Embryonic facial prominence (tissue), 1 donor: ENCODE measurements at regions not wholly inside any gene's neighbourhood (a gene's known extent, or its start where the extent isn't known, plus 50 kb on each side); places are given as distances from the start of the nearest gene placed in this dataset.
"Not testable (repeated sequence)": the region's sequence is repeated elsewhere in the genome, so short reads cannot be mapped to it uniquely, and the experiment has no call there.

Source experiments
- DNase-seq: peaks from one replicate; pipeline ENCODE4 v3.0.0-alpha.2; 2016; ENCODE audit errors: extremely low spot score

- no peak for DNase-seq
Observed at GRCh38 chr4:127364911-127365310, 267.8 kb upstream of the INTU start.

DNA sequence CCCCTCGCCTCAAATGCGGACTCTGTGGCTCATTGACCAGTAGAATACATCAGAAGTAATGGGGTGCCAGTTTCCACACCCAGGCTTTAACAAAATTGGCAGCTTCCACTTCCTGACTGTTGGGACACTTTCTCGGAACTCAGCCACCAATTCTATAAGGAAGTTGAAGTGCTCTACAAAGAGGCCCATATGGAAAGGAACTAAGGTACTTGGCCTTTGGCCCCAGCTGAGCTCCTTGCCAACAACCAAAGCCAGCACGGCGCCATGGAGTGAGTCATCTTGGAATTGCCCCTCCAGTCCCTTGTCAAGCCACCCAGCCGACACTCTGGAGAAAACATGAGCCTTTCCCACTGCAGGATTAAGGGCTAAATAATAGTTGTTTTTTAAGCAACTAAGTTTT lies 262.2 kb upstream of the INTU start:
- no peak for DNase-seq

- DNase-seq: no peak
Observed at GRCh38 chr4:127379499-127379898, 253.3 kb upstream of the INTU start.

DNA sequence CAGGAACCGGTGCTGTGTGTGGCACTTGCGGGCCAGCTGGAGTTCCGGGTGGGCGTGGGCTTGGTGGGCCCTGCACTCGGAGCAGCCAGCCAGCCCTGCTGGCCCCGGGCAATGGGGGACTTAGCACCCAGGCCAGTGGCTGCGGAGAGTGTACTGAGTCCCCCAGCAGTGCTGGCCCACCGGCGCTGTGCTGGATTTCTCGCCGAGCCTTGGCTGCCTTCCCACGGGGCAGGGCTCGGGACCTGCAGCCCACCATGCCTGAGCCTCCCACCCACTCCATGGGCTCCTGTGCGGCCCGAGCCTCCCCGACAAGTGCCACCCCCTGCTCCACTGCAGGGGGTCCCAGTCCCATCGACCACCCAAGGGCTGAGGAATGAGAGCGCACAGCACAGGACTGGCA lies 252.8 kb upstream of the INTU start:
- not testable (repeated sequence) for DNase-seq

DNA sequence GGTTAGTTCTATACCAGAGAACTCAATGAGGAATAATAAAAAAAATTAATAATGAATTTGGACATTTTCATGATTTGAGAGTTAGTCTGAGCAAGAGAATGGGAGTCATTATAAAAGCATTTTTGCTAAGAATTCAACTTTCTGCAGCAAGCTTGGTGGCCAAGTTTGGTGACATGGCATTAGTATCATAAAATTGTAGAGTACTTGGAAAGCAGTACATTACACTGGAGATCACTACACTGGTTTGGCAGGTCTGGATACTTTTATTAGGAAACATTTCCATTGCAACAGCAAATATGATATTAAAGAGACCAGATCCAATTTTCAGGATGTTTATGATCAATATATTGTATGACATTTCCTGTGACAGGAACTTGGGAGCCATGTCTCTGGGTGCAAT lies 249.1 kb upstream of the INTU start:
- no peak for DNase-seq

DNA sequence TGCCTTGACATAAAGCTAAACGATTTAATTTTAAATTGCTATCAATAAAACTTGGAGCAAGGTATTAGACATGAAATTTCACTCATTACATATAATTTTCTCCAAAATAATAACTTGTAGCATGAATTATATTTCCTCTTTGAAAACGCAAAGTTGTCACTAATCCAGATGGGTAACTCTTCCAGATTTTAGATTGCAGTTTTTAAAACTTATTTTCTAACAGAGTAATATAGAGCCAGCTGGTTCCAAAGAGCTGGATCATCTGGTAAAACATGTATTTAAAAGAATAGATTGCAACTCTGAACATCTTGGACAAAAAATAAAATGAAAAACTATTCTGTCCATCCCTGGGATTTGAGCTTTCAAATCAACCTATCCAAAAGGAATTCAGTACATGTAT lies 238.2 kb upstream of the INTU start:
- no peak for DNase-seq

DNA sequence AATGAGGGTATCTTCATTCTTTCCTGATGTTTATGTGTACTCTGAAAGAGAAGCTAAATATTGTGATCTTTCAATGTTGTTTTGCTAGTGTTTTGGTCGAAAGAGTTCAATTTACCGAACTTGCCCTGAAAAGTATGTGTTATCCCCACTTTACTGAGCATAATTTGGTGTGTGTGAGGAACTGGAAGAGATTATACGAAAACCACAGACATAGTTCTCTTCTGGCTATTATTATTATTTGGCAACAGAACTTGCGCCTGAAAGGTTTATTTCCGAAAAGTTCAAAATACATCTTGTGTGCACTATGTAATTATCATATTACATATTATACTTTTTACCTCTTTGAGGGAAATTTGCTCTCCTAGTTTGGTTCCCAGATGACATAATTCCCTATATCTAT lies 232.5 kb upstream of the INTU start:
- DNase-seq: peak; percentile 8

- peak; percentile 41 for DNase-seq
Observed at GRCh38 chr4:127400731-127401346, 231.9 kb upstream of the INTU start.

DNA sequence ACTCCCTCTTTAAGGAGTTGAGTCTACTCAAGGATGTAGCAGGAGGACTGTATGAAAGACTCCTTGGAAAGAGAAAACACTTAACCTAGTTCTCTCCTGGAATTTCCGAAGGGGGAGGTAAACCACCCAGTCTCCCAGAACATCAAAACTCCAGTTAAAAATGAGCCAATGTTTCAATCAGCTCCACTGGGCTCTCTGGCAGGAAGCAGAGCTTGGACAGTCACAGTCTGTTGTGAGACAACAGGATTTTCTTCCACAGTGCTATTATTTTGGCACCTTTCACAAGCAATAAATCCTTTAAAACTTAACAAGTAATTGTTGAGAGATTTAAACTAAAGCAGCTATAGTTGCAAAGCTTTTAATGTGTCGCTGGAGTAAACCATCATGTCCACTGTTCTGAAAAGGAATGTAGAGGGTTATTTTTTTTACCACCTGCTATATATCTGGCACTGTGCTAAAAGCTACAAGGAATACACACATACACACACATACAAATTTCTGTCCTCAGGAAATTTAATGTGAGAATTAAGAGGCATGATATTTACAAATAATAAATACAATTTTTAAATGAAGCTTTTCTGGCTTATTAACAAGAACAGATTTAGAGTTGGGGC lies 229.2 kb upstream of the INTU start:
- no peak for DNase-seq

GRCh38 chr4:127406187-127406586 lies 226.6 kb upstream of the INTU start:
- DNase-seq: no peak

DNA sequence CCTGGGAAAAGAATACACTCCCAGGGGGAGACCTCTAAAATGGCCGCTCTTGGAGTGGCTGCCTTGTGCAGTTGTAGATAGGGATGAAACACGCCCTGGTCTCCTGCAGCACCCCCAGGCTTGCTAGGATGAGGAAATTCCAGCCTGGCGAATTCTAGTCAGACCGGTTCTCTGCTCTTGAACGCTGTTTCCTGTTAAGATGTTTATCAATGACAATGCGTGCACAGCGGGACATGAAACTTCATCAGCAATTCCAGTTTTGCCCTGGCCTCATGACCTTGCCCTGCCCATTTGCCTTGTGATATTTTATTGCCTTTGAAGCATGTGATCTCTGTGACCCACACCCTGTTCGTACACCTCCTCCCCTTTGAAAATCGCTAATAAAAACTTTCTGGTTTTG lies 225.2 kb upstream of the INTU start:
- DNase-seq: not testable (repeated sequence)

DNA sequence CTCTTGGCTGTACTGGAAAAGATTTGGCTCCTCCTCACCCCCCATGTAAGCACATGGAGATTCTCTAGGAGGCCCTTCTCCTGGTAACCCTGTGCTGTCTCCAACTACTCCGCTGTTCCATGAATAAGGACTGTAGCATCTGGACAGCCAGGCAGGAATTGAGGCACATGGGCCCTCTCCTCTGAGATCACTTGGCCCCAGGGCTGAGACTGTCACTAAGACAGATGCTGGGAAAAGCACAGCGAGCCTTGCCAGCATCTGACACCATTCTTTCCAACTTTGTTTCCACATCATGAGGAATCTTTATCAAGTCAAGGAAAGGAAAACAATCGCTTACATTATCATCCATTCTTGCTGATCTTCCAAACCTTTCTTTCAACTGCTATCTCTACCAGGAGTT lies 222.6 kb upstream of the INTU start:
- no peak for DNase-seq

DNA sequence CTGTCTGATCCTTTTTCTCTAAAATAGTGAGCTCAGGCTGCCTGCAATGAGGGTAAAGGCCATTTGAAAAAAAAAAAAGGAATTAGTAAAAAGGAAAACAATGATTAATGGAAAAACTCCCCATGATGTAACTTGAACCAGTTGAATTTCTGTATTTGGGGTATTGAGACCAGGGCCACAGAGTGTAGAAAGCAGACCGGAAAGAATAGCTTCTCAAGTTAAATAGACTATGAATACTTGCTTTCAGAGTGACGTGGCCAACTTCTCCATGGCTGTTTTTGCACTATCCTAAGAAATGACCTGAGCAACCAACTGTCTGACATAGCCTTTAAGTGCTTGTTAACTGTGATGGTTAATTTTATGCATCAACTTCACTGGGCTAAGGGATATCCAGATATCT lies 222.1 kb upstream of the INTU start:
- no peak for DNase-seq

DNA sequence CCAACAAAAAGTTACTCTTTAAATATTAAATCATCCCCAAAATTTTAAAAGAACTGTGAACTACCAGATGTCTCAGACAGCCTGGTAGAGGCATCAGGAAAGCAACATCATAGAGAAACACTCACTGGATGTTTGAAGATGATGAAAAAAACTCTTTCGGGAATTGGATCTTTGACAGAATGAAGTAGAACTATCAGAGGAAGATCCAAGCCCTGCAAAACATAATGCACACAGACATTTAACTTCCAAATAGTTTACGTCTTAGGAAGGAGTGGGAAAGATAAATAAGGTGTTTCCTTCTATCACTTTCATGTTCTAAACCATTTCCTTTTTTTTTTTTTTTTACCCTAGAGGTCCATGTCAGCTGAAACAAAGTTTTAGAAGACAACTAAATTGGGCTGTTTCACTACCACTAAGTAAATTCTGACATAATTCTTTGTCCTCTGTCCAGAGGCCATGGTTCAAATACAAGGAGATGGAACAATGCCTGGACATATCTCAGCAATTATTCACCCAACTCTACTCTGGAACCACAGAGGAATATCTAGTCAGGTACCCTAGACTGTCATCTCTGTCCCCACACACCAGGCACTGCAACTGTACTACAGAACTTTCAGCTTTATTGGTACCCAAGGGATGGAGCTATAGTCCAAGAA lies 217.7 kb upstream of the INTU start:
- no peak for DNase-seq

DNA sequence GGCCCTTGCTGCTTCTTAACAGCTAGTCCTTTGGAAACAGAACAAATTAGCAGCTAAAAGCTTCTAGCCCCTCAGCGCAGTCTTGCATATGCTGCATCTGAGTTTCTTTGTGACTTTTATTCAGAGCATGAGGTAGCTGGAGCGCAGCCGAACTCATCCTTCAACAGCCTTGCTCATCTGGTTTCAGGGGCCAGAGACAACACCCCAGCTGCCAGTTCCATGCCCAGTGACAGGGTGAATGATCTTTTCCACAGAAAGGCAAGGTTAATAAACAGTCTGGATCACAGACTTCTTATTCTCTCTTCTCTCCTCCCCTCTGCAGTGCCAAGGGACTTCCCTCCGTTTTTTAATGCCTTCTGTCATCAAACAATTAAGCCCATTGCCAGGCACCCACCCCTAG lies 216.6 kb upstream of the INTU start:
- DNase-seq: no peak

DNA sequence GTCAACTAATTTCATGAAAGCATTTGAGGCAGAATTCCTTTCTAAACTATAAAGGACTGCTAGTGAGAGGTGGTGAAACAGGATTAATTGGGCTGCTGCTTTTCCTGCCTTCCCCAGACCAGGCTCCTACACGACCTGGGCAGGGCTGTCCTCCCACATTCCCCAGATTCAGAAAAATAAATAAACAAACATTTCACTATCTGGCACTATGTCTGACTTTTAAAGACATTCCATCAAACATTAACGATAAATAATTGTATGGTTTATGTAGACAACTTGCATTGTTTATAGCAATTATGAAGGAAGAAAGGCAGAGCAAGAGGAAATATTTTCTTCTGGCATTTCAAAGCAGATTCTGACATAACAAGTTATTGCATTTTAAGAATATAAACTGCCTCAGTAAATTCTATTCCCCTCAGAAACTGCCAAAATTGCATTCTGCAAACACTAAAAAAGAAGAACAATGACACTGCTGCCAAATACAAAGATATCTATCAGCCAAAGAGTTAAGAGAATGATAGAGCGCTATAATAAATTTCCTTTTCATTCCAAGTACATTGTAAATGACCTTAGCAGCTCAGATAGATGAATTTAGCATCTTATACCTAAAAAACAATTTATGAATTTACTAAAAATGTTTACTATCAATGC lies 214.7 kb upstream of the INTU start:
- no peak for DNase-seq

DNA sequence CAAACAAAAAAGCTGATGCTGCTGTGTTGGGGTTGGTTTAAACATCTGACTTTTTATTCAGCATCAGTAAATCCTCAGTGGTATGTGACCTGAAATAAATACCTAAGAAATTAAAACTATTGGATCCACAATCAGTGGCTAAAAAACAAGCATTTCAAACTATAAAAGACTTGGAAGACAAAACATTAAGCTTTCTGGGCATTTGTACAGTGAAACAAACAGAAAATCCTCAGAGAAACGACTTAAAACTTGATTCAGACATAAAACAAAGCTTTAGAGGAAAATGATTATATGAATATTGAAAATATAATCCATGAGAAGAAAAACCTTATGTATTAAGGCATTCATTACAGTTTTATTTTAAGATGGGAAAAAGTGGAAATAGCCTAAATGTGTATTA lies 213.3 kb upstream of the INTU start:
- no peak for DNase-seq

DNA sequence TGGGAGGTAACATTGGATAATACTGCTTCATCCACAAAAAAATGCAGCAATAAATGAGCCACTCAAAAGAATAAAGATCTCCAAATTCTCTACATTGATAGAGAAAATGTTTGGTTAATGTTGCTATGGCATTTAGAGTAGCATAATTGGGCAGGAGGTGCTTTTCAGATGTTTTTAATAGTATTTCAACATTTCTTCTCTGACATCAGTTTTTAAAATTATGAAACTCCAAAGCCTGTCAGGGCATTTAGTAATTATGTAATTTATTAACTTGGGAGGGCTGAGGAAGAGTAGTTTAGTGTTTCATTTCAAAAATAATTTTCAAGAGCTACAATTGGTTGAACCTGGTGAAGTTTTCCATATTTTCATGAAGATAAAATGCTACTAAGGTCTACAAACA lies 211.3 kb upstream of the INTU start:
- no peak for DNase-seq

- no peak for DNase-seq
Observed at GRCh38 chr4:127425202-127425845, 207.4 kb upstream of the INTU start.

DNA sequence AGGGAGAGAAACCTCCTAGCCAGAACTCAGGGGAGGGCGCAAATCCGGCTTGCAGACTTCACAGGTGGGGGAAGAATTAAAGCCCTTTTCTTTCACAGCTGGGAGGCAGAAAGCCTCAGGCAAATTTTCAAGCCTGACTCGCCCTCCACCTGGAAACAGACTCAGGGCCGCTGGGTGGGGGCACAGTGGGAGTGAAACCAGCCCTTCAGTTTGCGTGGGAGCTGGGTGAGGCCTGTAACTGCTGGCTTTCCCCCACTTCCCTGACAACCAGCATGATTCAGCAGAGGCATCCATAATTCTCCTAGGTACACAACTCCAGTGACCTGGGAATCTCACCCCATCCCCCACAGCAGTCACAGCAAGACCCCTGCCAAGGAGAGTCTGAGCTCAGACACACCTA lies 206.9 kb upstream of the INTU start:
- DNase-seq: no peak

- DNase-seq: no peak
Observed at GRCh38 chr4:127441571-127441970, 191.2 kb upstream of the INTU start.

- DNase-seq: no peak
Observed at GRCh38 chr4:127445471-127445870, 187.3 kb upstream of the INTU start.
